ENCODE measurements at regions not wholly inside any gene's neighbourhood (a gene's known extent, or its start where the extent isn't known, plus 50 kb on each side); places are given as distances from the start of the nearest gene placed in this dataset.
"Not testable (repeated sequence)": the region's sequence is repeated elsewhere in the genome, so short reads cannot be mapped to it uniquely, and the experiment has no call there.

- no peak for DNase-seq (ENCODE audit: low read depth in 1 of 2, low spot score in 1 of 2)
These were observed 174.5 kb upstream of the TSC22D1 start for GRCh38 chr13:44750630-44751029.

DNA sequence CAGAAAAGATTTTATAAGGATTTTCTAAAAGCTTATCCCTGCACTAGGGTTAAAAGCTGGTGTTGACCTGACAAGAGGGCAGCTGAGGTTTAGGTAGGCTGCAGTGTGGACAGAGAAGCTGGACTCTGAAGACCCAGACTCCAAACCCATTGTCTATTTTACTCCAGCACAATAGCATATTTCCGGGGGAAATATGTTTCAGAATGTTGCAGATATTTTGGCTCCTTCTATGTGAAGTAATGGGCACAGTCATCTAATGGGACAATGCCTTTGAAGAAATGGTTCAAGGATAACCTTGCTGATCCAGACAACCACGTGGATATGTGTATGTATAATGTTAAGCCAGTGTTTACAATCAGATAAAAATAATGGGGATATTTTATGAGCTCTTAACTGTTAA, 173.8 kb upstream of the TSC22D1 start:
- no peak for DNase-seq (ENCODE audit: low read depth in 1 of 2, low spot score in 1 of 2)

GRCh38 chr13:44748439-44748838, 172.3 kb upstream of the TSC22D1 start:
- DNase-seq (ENCODE audit: low read depth in 1 of 2, low spot score in 1 of 2) = no peak

GRCh38 chr13:44747179-44747578, 171.0 kb upstream of the TSC22D1 start:
- DNase-seq (ENCODE audit: low read depth in 1 of 2, low spot score in 1 of 2) = no peak

GRCh38 chr13:44746690-44747089, 170.6 kb upstream of the TSC22D1 start:
- no peak for DNase-seq (ENCODE audit: low read depth in 1 of 2, low spot score in 1 of 2)

DNA sequence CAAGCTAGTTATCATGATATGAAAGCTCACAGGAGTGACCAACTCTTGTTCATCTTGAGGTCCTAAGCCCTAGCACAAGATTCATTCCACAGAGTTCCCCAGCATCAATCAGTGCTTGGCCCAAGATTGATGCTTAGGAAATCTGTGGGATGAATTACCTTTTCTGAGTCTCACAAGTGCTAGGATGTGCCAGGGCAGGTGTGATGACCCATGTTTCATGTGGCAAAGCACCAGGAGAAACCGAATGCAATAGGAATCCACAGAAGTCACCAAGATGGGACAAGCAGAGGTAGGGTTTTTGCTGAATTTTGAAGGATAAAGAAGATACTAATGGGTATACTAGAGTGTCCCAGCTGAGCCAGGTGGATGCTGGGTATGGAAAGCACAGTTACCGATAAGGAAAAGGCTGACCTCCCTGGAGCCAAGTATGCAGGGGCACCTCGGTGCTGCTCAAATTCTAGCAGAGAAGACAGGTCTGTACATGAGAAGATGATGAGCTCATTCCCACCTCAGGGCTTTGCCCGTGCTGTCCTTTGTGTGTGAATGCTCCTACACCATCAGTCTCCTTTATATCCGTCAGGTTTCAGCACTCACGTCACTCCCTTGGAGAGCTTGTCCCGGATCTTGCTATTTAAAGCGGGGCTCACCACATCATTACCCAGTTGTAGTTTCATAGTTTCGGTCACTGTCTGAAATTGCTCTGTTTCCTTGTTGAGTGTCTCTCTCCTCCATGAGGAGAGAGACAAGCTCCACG, 168.9 kb upstream of the TSC22D1 start:
- DNase-seq (ENCODE audit: low read depth in 1 of 2, low spot score in 1 of 2) = no peak

GRCh38 chr13:44739539-44739938, 163.4 kb upstream of the TSC22D1 start:
- no peak for DNase-seq (ENCODE audit: low read depth in 1 of 2, low spot score in 1 of 2)

DNA sequence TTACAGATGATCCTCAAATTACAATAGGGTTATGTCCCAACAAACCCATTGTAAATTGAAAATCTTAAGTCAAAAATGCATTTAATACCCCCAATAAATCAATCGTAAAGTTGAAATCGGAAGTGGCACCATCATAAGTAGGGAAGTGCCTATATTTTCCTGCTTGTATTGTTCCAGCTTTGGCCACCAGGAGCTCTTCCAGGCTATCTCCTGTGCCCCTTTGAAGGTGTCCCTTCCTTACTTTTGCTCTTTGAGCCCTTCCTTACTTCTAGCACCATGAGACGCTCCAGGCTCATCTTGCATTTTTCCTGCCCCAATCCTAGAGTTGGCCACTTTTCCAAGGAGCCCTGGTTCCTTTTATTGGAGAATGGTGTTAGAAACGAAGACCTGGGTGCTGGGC, 163.0 kb upstream of the TSC22D1 start:
- no peak for DNase-seq (ENCODE audit: low read depth in 1 of 2, low spot score in 1 of 2)

- DNase-seq (ENCODE audit: low read depth in 1 of 2, low spot score in 1 of 2) = no peak
These were observed 162.3 kb upstream of the TSC22D1 start for GRCh38 chr13:44738463-44738862.

DNA sequence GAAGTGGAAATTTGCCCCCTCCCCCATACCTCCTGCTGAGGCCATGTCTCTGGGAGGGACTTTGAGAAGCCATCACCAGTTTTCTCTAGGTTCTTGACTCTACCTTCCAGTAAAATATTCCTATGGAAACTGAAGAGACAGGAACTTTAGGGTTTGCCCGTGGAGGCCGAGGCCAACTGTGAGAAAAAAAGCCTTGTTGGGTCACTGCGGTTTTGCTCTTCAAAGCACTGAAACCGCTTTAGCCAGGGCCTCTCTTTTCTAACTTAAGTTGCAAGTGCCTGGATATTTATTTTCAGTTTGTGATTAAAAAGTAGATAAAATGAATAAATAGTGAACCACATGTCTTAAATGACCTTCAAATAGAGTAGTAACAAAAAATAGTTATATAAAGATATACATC, 159.7 kb upstream of the TSC22D1 start:
- no peak for DNase-seq (ENCODE audit: low read depth in 1 of 2, low spot score in 1 of 2)

DNA sequence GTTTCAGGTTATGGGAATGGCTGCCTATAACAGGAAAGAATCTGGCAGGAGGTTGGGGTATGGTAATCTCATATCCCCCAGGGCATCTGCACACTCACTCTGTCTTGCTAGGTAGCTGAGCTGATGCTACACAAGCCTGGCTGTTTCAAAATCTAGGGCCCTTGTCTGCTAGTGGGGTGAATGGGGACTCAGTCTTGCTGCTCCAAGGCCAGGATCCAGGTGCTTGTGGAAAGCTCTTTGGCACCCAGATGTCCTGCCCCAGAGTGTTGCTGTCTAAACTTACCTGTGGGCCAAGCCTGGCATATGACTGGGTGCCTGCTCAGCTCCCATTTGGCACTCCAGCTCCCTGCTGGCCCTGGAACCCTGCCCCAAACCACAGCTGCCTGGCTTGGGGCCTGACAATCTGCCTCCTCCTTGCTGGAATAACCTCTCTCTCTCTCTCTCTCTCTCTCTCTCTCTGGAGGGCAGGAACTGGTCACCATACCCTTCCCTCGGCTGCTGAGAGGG, 158.1 kb upstream of the TSC22D1 start:
- DNase-seq (ENCODE audit: low read depth in 1 of 2, low spot score in 1 of 2) = no peak

DNA sequence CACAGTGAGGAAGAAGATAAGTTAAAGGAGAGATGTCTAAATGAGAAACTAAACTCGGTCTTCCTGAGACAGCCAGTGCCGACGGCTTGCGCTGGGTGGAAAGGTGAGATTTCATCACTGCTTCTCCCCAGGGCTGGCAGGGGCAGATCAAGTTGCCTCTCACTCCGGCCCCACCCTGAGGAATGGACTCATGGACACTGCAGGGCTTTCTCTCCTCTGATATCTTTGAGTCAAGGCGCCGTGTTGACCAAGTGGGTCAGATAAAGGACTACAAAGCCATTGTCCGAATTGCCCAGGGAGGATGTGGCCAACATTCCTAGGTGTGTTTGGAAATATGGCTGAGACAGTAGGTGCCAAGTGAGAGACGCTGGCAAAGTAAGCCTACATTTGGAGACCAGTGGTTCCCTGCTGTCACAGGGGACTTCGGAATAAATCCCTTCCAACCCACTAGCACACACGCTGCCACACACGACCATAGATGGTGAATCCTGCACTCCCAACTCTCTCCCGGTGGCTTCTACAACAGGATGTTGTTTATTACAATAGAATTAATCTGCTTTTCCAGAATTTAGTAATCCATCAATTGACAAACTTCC, 156.5 kb upstream of the TSC22D1 start:
- DNase-seq (ENCODE audit: low read depth in 1 of 2, low spot score in 1 of 2) = no peak

DNA sequence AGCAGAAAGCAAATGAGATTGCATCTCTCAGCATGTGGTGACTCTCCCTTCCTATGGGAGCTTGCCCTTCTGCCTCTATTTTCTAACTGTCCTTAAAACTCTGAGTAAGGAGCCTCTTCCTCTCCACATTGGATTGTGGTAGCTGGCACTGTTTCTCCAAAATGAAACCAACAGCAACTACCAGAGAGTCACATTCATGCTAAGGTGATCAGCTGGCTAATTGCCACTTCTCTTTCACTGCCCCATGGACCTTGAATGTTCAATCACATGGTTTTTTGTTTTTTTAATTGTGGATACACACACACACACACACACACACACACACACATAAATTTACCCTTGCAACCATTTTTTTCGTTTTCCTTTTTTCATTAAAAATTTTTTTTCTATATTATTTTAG, 154.7 kb upstream of the TSC22D1 start:
- no peak for DNase-seq (ENCODE audit: low read depth in 1 of 2, low spot score in 1 of 2)

DNA sequence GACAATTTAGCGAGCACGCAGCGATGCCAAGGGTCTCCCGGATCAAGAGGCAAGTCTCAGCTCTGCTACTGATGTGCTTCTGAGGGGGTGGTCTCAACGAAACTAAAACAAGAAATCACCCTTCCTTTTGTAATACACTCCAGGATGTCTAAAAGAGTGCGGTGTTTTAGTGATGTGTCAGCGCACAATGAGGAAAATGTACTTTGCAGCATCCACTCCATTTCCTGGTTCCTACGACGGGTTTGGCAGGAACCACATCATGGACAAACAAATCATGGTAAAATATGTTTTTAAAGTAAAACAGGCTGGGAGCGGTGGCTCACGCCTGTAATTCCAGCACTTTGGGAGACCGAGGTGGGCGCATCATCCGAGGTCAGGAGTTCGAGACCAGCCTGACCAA, 154.0 kb upstream of the TSC22D1 start:
- DNase-seq (ENCODE audit: low read depth in 1 of 2, low spot score in 1 of 2) = no peak

DNA sequence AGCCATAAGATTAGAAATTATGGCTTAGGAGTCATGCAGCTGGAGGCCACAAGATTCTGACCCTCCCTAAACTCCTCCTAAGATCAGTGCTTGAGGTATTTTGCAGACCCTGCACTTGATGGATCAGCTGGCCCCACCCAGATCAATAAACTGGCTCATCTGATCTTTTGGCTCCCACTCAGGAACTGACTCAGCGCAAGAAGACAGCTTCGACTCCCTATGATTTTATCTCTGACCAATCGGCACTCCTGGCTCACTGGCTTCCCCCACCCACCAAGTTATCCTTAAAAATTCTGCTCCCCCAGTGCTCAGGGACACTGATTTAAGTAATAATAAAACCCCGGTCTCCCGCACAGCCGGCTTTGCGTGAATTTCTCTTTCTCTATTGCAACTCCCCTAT, 151.5 kb upstream of the TSC22D1 start:
- DNase-seq (ENCODE audit: low read depth in 1 of 2, low spot score in 1 of 2) = not testable (repeated sequence)

DNA sequence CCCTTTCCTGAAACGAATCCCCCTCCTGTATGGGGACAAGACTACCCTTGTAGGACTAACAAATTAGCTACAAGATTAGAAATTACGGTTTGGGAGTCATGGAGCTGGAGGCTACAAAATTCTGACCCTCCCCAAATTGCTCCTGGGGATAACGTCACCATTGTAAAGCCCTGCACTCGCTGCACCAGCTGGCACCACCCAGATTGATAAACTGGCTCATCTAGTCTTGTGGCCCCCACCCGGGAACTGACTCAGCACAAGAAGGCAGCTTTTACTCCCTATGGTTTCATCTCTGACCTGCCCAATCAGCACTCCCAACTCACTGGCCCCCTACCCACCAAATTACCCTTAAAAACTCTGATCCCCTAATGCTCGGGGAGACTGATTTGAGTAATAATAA, 150.6 kb upstream of the TSC22D1 start:
- no peak for DNase-seq (ENCODE audit: low read depth in 1 of 2, low spot score in 1 of 2)

DNA sequence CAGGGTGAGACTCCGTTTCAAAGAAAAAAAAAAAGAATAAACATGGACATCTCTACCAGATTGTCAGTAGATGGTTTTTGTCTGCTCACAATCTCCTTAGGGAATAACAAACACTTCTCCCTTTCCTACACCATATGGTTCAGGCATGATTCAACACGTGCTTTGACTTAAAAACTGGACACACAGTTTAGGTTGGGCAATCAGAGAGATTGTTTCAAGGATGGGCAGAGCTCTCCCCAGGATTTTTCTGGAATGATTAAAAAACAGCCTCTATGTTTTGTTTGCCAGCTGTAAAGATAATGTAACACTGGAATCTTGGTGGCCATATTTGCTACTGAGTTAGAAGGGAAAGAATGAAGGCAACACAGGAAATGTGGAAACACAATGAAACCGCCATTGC, 150.1 kb upstream of the TSC22D1 start:
- DNase-seq (ENCODE audit: low read depth in 1 of 2, low spot score in 1 of 2) = no peak

GRCh38 chr13:44719857-44720671, 143.9 kb upstream of the TSC22D1 start:
- no peak for DNase-seq (ENCODE audit: low read depth in 1 of 2, low spot score in 1 of 2)

GRCh38 chr13:44718467-44718866, 142.3 kb upstream of the TSC22D1 start:
- DNase-seq (ENCODE audit: low read depth in 1 of 2, low spot score in 1 of 2) = no peak

DNA sequence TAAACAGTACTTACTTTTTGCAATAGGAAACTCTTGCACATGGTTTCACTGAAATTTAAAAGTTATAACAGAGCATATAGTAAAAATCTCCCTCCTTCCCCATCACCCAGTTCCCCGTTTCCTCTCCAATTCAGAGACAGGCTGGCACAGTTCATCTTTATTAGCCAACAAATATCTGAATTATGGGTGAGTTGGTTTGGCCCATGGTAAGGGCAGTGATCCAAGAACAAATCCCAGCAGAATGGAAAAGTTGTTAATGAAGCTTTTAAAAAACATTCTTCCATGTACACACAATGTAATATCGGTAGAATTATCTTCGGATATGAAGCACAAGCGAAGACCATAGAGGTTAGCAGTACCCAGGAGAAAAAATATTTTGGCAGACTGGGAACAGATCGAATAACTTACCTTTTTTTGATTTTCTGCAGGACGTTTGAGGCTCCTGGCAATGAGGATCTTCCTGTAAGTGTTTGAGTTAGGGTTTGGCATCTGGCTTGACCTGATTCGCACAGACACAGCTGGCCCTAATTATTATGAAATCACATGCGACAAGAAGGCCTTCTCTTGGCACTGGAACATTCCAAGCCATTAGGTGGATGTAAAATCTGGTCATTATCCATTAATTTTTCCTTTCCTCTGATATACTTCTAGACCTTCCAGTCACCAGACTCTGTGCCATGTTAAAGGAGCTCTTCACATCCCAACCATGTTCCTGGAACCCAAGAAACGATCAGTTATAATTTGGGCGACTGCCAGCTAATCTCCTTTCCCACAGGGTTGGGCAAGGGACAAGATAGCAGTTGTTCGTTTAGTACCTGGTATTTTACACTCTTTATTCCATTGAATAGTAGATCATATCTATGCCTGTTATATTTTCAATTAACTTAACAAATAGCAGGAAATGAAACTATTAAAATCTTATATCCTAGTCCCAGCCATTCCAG, 139.4 kb upstream of the TSC22D1 start:
- no peak for DNase-seq (ENCODE audit: low read depth in 1 of 2, low spot score in 1 of 2)
